Activated T-helper 1 cell treated with anti-CD3 and anti-CD28 coated beads, Interleukin-12 subunit alpha, Interleukin-12 subunit beta, Interleukin-2, Interleukin-4 antibody, amounts not matched to agents 30 ng/mL and 10 ng/mL and 1 ng/mL, durations not matched to agents 14 hours and 24 hours and 36 hours (primary cell): ENCODE measurements at regions not wholly inside any gene's neighbourhood (a gene's known extent, or its start where the extent isn't known, plus 50 kb on each side); places are given as distances from the start of the nearest gene placed in this dataset.
A peak's percentile ranks its signal among the peaks of the same experiment; 100 is the strongest.

ENCODE experiments used
- DNase-seq: peaks from one replicate; pipeline ENCODE4 v3.0.0; 2021; ENCODE audit warnings: low spot score
- H3K27ac Mint-ChIP-seq: one replicate; pipeline ENCODE4 v1.8.0; 2021; ENCODE audit warnings: mild to moderate bottlenecking, mixed read lengths
- H3K27me3 Mint-ChIP-seq: one replicate; pipeline ENCODE4 v1.8.0; 2022; ENCODE audit warnings: mild to moderate bottlenecking, moderate library complexity, mixed read lengths; ENCODE audit not compliant: insufficient read depth
- H3K36me3 Mint-ChIP-seq: one replicate; pipeline ENCODE4 v1.8.0; 2021; ENCODE audit warnings: low read depth, mixed read lengths
- H3K4me1 Mint-ChIP-seq: one replicate; pipeline ENCODE4 v1.8.0; 2021; ENCODE audit warnings: low read depth, mixed read lengths
- H3K4me3 Mint-ChIP-seq: one replicate; pipeline ENCODE4 v1.8.0; 2021; ENCODE audit warnings: mild to moderate bottlenecking, moderate library complexity, mixed read lengths
- H3K9me3 Mint-ChIP-seq: one replicate; pipeline ENCODE4 v1.8.0; 2021; ENCODE audit warnings: mixed read lengths
- intact Hi-C: fragments of 100-400 bp; cut with micrococcal nuclease; formaldehyde crosslinking; loops from one replicate; pipeline ENCODE4 v1.15.1; 2024

GRCh38 chr11:104725796-104726408 is 172.4 kb downstream of the CASP12 start:
- Mint-ChIP-seq H3K9me3 (peaks cover 33% of the 10 kb centered on the region), H3K4me3 (no peak overlapping the region), H3K4me1 (peaks cover 3% of the 10 kb centered on the region), H3K27me3 (no peaks in the 10 kb centered on the region), H3K27ac (no peak overlapping the region), H3K36me3 (peaks cover 7% of the 10 kb centered on the region)
- intact Hi-C loops: no loop called here
- no peak for DNase-seq

DNA sequence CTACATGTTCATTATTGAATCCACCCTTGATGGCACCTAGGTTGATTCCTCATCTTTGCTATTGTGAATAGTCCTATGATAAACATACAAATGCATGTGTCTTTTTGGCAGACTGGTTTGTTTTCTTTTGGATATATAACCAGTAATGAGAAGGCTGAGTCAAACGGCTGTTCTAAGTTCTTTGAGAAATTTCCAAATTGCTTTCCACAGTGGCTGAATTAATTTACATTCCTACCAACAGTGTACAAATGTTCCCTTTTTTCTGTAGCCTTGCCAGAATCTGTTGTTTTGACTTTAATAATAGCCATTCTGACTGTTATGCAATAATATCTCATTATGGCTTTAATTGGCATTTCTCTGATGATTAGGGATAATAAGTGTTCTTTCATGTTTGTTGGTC is 184.9 kb downstream of the CASP12 start:
- H3K4me3 Mint-ChIP-seq: no peak overlapping the region
- peaks cover 2% of the 10 kb centered on the region for H3K36me3 Mint-ChIP-seq
- peaks cover 18% of the 10 kb centered on the region for H3K4me1 Mint-ChIP-seq
- H3K27me3 Mint-ChIP-seq: no peaks in the 10 kb centered on the region
- peaks cover 17% of the 10 kb centered on the region for H3K9me3 Mint-ChIP-seq
- DNase-seq: no peak
- intact Hi-C loops: no loop called here
- no peak overlapping the region for H3K27ac Mint-ChIP-seq

DNA sequence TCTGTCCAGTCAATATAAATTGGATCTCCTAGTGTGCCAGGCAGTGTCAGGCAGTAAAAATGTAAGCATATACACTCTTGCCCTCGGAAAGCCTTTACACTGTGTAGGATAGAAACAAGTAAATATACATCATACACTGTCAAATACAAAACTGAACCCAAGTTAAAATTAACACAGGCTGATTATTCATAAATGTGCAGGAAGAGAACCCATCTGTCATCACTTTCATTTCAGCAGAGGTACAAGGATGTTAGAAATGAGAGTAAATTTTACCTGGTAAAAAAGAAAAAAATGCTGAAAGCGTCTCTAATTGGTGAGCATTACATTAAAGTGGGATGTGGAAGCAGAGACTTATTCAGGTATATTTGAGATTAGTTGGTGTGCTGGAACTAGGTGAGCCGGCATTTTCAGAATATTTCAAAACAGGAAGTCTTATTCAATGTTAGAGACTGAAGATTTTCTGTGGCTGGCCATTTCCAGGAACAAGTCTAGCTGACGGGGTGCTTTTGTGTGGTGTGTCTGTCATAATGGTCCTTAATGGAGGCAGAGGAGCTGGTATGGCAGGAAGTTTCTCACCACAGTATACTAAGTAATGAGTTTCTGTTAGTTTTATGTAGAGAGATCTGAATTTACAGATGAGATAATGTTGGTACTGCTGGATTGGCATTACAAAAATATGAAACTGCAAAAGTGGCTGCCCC is 192.6 kb downstream of the CASP12 start:
- H3K4me1 Mint-ChIP-seq: peaks cover 55% of the 10 kb centered on the region
- H3K27ac Mint-ChIP-seq: peak overlapping the region; percentile 94
- H3K27me3 Mint-ChIP-seq: no peaks in the 10 kb centered on the region
- H3K36me3 Mint-ChIP-seq: peaks cover 3% of the 10 kb centered on the region
- peak overlapping the region; percentile 81 for H3K4me3 Mint-ChIP-seq
- peak; percentile 79 for DNase-seq
- intact Hi-C loops: loop anchor here (1.0 to 5.0 kb wide), 11 partner anchors 17 to 395 kb away; partner anchors contain the start of genes CARD16 and CASP4
- peaks cover 3% of the 10 kb centered on the region for H3K9me3 Mint-ChIP-seq

DNA sequence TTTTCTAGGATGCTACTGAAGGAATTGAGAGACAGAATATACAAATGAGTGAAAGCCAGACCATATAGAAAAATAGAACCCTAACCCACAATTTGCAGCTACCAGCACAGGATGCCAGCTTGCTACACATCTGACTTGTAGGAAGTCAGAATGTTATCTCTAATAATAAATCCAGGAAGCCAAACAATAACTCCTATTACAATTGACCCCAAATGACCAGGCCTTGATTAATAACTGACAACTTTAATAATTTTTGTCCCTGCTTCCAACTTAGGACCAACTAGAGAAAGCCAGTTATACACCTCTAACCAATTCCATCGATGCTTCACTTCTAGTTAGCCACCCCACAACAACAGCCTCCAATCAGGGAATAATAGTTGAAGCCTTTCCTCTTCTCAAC is 193.4 kb downstream of the CASP12 start:
- H3K27me3 Mint-ChIP-seq: no peaks in the 10 kb centered on the region
- H3K27ac Mint-ChIP-seq: peak overlapping the region; percentile 94
- peaks cover 3% of the 10 kb centered on the region for H3K9me3 Mint-ChIP-seq
- H3K4me1 Mint-ChIP-seq: peaks cover 55% of the 10 kb centered on the region
- DNase-seq: no peak
- intact Hi-C loops: loop anchor here (1.0 to 5.0 kb wide), 9 partner anchors 16 to 396 kb away; partner anchors contain the start of gene CARD16
- H3K4me3 Mint-ChIP-seq: peak overlapping the region; percentile 81
- H3K36me3 Mint-ChIP-seq: peaks cover 3% of the 10 kb centered on the region

DNA sequence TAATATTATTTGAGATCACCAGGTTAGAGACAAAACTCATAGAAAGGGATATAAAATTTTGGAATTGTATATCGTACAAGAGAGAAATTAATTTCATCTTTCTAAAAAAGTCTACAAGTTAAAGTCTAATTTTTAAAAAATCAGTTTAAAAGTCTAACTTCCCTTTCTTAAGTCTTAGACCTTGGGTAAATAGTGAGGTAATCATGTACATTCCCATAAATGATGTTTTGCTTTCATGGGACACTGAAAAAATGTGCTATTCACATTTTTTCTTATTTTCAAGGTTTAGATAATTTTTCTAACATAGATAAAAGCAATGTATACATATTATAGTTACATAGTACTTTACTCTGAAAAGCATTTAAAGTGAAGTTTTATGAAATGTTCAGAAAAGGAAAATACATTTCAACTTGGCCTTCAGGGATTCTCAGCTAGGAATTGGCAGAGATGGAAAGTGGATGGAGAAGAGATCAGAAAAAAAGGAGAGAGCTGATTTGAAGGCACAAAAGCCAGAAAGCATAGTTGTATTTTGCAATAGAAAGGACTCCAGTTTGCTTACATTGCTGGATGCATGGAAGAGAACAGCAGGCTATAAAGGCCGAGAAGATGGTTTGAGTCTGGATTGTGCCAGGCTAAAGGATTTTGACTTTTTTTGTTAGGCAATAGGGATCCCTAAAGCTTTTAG is 194.0 kb downstream of the CASP12 start:
- no peak for DNase-seq
- Mint-ChIP-seq H3K27ac (peak overlapping the region; percentile 94), H3K4me3 (peak overlapping the region; percentile 81), H3K36me3 (peaks cover 3% of the 10 kb centered on the region), H3K4me1 (peaks cover 49% of the 10 kb centered on the region), H3K9me3 (peaks cover 2% of the 10 kb centered on the region), H3K27me3 (no peaks in the 10 kb centered on the region)
- intact Hi-C loops: loop anchor here (2.0 kb wide), 4 partner anchors 15 to 397 kb away; no protein-coding TSS in a partner anchor

DNA sequence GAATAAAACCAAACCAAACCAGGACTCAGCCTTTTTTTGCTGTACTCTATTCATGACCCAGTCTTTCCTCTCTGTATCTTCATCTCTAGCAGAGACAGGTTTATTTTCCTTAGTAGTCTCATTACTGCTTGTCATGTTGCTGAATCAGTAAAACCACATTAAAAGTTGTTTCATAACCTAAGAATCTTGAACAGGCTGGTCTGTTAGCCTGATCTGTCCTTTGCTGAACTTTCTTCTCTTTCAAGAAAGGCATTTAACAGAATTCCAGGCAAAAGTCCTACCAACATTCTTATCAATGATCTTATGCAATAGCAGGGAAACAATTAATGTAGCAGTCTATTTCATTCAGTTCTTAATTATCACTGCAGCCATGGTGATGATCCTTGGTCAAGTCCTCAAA is 197.7 kb downstream of the CASP12 start:
- peaks cover 27% of the 10 kb centered on the region for H3K4me1 Mint-ChIP-seq
- peaks cover 8% of the 10 kb centered on the region for H3K9me3 Mint-ChIP-seq
- H3K27ac Mint-ChIP-seq: no peak overlapping the region
- H3K4me3 Mint-ChIP-seq: peak overlapping the region; percentile 3
- no peak for DNase-seq
- H3K36me3 Mint-ChIP-seq: peaks cover 8% of the 10 kb centered on the region
- intact Hi-C loops: loop anchor here (2.0 kb wide), 1 partner anchor 218 kb away; no protein-coding TSS in a partner anchor
- H3K27me3 Mint-ChIP-seq: no peaks in the 10 kb centered on the region

DNA sequence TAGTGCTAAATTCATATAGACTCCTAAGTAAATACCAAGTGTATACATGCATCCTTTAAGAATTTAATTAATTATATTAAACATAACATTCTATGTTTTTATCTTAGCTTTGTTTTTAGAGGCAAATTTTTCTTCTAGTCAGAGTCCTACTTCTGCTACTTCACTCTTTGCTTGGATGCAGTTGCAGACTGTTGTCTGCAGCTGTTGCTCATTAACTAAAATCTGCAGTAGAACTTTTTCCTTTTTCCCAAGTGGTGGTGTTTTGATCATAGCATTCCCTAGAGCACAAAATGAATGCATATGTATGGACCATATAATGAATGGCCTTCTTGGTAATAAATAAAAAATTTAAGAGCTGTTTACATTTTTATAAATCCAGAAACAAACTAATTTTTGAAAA is 198.3 kb downstream of the CASP12 start:
- intact Hi-C loops: loop anchor here (2.0 kb wide), 1 partner anchor 219 kb away; no protein-coding TSS in a partner anchor

GRCh38 chr11:104695065-104695463 is 203.2 kb downstream of the CASP12 start:
- Mint-ChIP-seq H3K4me3 (no peak overlapping the region), H3K27me3 (no peaks in the 10 kb centered on the region), H3K36me3 (peaks cover 14% of the 10 kb centered on the region), H3K9me3 (peaks cover 17% of the 10 kb centered on the region), H3K27ac (no peak overlapping the region), H3K4me1 (peaks cover 4% of the 10 kb centered on the region)
- no peak for DNase-seq
- intact Hi-C loops: no loop called here

More for the DNA sequence above, 198.3 kb downstream of the CASP12 start:
- H3K27ac Mint-ChIP-seq: no peak overlapping the region
- no peak overlapping the region for H3K4me3 Mint-ChIP-seq
- peaks cover 7% of the 10 kb centered on the region for H3K36me3 Mint-ChIP-seq
- H3K9me3 Mint-ChIP-seq: peaks cover 8% of the 10 kb centered on the region
- no peaks in the 10 kb centered on the region for H3K27me3 Mint-ChIP-seq
- DNase-seq: no peak
- H3K4me1 Mint-ChIP-seq: peaks cover 20% of the 10 kb centered on the region

DNA sequence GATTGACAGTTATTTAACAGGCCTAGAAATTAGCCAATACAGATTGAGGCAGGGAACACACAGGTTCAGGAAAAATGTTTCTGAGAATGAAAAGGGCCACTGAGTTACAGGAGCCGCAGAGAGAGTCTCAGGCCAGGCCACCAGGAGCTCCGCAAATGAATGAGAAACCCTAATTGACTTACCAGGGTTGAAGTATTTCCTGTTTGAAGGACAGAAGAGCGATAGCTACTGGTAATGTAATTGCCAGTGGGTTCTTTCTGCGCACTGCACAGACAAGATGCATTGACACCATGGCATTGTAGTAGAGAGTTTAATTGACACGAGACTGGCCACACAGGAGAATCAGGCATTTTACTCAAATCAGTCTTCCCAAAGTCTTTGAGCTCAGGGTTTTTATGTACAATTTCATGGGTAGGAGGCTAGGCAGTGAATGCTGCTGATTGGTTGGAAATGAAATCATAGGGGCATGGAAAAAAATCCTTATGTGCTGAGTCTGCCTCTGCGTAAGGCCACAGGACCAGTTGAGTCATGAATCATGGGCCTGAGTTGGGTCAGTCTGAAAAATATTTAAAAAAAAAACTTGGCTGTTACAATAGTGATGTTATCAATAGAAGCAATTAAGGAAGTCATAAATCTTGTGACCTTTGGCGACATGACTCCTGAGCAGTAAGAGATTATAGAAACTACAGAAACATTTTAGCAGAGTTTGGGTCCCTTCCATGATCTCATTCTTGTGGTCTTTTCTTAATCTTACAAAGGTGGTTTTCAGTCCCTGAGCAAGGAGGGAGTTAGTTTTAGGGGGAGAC is 203.8 kb downstream of the CASP12 start:
- no peak overlapping the region for H3K27ac Mint-ChIP-seq
- H3K36me3 Mint-ChIP-seq: peaks cover 14% of the 10 kb centered on the region
- no peaks in the 10 kb centered on the region for H3K27me3 Mint-ChIP-seq
- no peak for DNase-seq
- no peak overlapping the region for H3K4me3 Mint-ChIP-seq
- H3K4me1 Mint-ChIP-seq: peaks cover 4% of the 10 kb centered on the region
- peaks cover 17% of the 10 kb centered on the region for H3K9me3 Mint-ChIP-seq
- intact Hi-C loops: loop anchor here (5.0 kb wide), 1 partner anchor 38 kb away; no protein-coding TSS in a partner anchor

- Mint-ChIP-seq H3K4me3 (no peak overlapping the region), H3K27ac (no peak overlapping the region), H3K27me3 (no peaks in the 10 kb centered on the region), H3K36me3 (peaks cover 15% of the 10 kb centered on the region), H3K4me1 (peaks cover 18% of the 10 kb centered on the region), H3K9me3 (peaks cover 17% of the 10 kb centered on the region)
- DNase-seq: no peak
- intact Hi-C loops: loop anchor here (5.0 kb wide), 1 partner anchor 40 kb away; no protein-coding TSS in a partner anchor
Observed at GRCh38 chr11:104692751-104693150, 205.5 kb downstream of the CASP12 start.

DNA sequence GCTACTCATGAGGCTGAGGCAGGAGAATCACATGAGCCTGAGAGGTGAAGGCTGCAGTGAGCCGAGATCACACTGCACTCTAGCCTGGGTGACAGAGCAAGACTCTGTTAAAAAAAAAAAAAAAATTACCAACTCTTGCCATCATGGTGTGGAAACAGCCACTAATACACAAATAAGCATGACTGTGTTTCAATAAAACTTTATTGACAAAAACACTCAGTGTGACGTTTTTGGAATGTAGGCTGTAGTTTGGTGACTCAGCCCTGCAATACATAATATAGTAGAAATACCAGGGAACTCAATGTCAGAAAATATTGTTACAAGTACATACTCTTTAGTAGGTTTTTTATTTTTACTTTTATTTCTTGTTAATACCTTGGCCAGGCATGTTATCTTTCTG is 207.1 kb downstream of the CASP12 start:
- Mint-ChIP-seq H3K9me3 (peaks cover 9% of the 10 kb centered on the region), H3K4me3 (no peak overlapping the region), H3K36me3 (peaks cover 11% of the 10 kb centered on the region), H3K27me3 (no peaks in the 10 kb centered on the region), H3K4me1 (peaks cover 18% of the 10 kb centered on the region), H3K27ac (no peak overlapping the region)
- no peak for DNase-seq
- intact Hi-C loops: loop anchor here (5.0 kb wide), 1 partner anchor 41 kb away; no protein-coding TSS in a partner anchor

DNA sequence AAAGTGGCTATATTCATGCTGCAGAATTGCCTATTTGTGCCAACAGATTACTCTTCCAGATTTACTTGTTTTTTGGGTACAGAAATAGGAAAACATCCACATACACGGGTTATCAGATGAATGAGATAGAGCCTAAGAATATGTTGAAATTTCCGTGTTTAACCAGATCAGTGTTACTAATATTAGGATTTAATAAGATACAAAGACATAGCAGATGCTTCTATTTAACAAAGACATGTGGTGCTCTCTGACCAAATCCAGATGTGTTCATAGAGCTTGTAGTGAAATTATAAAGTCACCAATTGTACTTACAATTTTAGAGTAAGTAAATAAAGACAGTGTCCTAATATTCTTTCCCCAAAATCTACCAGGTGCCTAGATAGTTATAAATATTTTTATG is 208.0 kb downstream of the CASP12 start:
- H3K9me3 Mint-ChIP-seq: peaks cover 9% of the 10 kb centered on the region
- DNase-seq: no peak
- no peak overlapping the region for H3K4me3 Mint-ChIP-seq
- intact Hi-C loops: loop anchor here (5.0 kb wide), 1 partner anchor 42 kb away; no protein-coding TSS in a partner anchor
- peaks cover 9% of the 10 kb centered on the region for H3K36me3 Mint-ChIP-seq
- H3K27ac Mint-ChIP-seq: no peak overlapping the region
- no peaks in the 10 kb centered on the region for H3K27me3 Mint-ChIP-seq
- H3K4me1 Mint-ChIP-seq: peaks cover 18% of the 10 kb centered on the region
